Hepatocyte (in vitro differentiated cells): ENCODE measurements at regions not wholly inside any gene's neighbourhood (a gene's known extent, or its start where the extent isn't known, plus 50 kb on each side); places are given as distances from the start of the nearest gene placed in this dataset.
"Not testable (repeated sequence)": the region's sequence is repeated elsewhere in the genome, so short reads cannot be mapped to it uniquely, and the experiment has no call there.

ENCODE experiments used
- EZH2 ChIP-seq: fragments of 200-600 bp; sonication (generic); IDR thresholded peaks from 2 replicates; pipeline ENCODE4 v1.6.1; 2016; ENCODE audit warnings: antibody characterized with exemption, mild to moderate bottlenecking, borderline replicate concordance
- TF ChIP-seq, protein P1 (sequence below): fragments of 200-600 bp; sonication (generic); IDR thresholded peaks from 2 replicates; pipeline ENCODE4 v1.5.1; 2016; ENCODE audit warnings: antibody characterized with exemption, mild to moderate bottlenecking; ENCODE audit not compliant: poor library complexity

DNA sequence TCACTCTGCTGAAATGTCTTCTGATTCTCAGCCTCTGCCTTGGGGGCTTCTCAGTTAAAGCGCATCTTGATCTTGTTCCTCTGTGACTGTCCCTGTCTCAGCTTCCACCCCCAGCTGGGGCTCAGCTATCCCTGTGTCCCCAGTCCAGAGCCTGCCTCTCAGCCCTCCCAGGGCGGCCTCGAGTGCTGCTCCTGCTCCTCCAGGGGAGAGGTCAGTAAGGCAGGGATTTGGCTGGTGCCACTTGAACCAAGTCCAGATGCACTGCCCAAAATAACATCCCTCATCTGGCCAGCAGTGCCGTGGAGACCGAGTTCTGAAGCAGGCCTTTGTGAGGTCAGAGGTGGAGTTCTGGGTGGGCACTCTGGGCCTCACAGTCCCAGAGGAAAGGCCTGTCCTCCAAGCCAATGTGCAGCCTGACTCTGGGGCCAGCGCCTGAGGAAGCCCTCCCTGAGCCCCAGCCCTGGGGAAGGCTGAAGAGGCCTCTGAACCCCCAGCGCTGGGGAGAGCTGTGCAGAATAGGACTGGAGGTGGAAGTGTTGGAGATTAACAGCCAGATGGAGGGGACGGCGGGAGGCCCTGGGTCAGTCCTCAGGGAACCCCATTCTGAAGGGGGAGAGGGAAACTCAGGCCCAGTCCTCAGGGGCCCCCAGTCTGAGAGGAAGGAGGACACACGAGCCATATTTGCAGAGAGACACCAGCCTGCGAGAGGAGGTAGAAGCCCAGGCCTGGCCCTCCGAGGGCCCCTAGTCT lies 943.7 kb downstream of the SPATA31A6 start:
- TF ChIP-seq, protein P1, sequence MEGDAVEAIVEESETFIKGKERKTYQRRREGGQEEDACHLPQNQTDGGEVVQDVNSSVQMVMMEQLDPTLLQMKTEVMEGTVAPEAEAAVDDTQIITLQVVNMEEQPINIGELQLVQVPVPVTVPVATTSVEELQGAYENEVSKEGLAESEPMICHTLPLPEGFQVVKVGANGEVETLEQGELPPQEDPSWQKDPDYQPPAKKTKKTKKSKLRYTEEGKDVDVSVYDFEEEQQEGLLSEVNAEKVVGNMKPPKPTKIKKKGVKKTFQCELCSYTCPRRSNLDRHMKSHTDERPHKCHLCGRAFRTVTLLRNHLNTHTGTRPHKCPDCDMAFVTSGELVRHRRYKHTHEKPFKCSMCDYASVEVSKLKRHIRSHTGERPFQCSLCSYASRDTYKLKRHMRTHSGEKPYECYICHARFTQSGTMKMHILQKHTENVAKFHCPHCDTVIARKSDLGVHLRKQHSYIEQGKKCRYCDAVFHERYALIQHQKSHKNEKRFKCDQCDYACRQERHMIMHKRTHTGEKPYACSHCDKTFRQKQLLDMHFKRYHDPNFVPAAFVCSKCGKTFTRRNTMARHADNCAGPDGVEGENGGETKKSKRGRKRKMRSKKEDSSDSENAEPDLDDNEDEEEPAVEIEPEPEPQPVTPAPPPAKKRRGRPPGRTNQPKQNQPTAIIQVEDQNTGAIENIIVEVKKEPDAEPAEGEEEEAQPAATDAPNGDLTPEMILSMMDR: not testable (repeated sequence)
- not testable (repeated sequence) for TF ChIP-seq EZH2
